Activated CD4-positive, CD25-positive, alpha-beta regulatory T cell treated with anti-CD3 and anti-CD28 coated beads, Interleukin-2, amount 50 U/mL, for 72 hours (primary cell): ENCODE measurements at regions not wholly inside any gene's neighbourhood (a gene's known extent, or its start where the extent isn't known, plus 50 kb on each side); places are given as distances from the start of the nearest gene placed in this dataset.

Experiments used
- DNase-seq: peaks from one replicate; pipeline ENCODE4 v3.0.0; 2021

GRCh38 chr1:229098903-229099578, 171.9 kb upstream of the RAB4A start:
- DNase-seq, result no peak

GRCh38 chr1:229101011-229101871, 169.7 kb upstream of the RAB4A start:
- DNase-seq, result no peak

GRCh38 chr1:229102741-229103391, 168.0 kb upstream of the RAB4A start:
- DNase-seq, result no peak

- DNase-seq, result no peak
Observed at GRCh38 chr1:229104654-229105053, 166.3 kb upstream of the RAB4A start.

GRCh38 chr1:229105109-229105508, 165.8 kb upstream of the RAB4A start:
- DNase-seq, result no peak

- DNase-seq, result no peak
Observed at GRCh38 chr1:229105822-229106525, 164.9 kb upstream of the RAB4A start.

GRCh38 chr1:229106526-229107125, 164.3 kb upstream of the RAB4A start:
- no peak for DNase-seq

- no peak for DNase-seq
Observed at GRCh38 chr1:229107304-229107815, 163.6 kb upstream of the RAB4A start.

- DNase-seq, result no peak
Observed at GRCh38 chr1:229107972-229108371, 162.9 kb upstream of the RAB4A start.

GRCh38 chr1:229108598-229109201, 162.2 kb upstream of the RAB4A start:
- no peak for DNase-seq

- DNase-seq, result no peak
Observed at GRCh38 chr1:229109320-229109761, 161.6 kb upstream of the RAB4A start.

- no peak for DNase-seq
Observed at GRCh38 chr1:229110986-229111385, 159.9 kb upstream of the RAB4A start.

- no peak for DNase-seq
Observed at GRCh38 chr1:229111703-229112319, 159.1 kb upstream of the RAB4A start.

- no peak for DNase-seq
Observed at GRCh38 chr1:229112832-229113548, 157.9 kb upstream of the RAB4A start.

- DNase-seq, result no peak
Observed at GRCh38 chr1:229114315-229114714, 156.6 kb upstream of the RAB4A start.

- DNase-seq, result no peak
Observed at GRCh38 chr1:229114850-229115365, 156.0 kb upstream of the RAB4A start.

- no peak for DNase-seq
Observed at GRCh38 chr1:229116114-229116513, 154.8 kb upstream of the RAB4A start.

- DNase-seq, result no peak
Observed at GRCh38 chr1:229117664-229118300, 153.1 kb upstream of the RAB4A start.

GRCh38 chr1:229118477-229119061, 152.3 kb upstream of the RAB4A start:
- no peak for DNase-seq

GRCh38 chr1:229119161-229119560, 151.8 kb upstream of the RAB4A start:
- no peak for DNase-seq
